AG09319 (cell line): ENCODE measurements at regions not wholly inside any gene's neighbourhood (a gene's known extent, or its start where the extent isn't known, plus 50 kb on each side); places are given as distances from the start of the nearest gene placed in this dataset.

Experiments
- DNase-seq: peaks from one replicate; pipeline ENCODE4 v3.0.0-alpha.2; 2010; ENCODE audit warnings: low read depth; ENCODE audit errors: extremely low read depth
- CTCF ChIP-seq: IDR thresholded peaks from 2 replicates; pipeline ENCODE4 v1.5.1; 2011; ENCODE audit warnings: low read depth, mild to moderate bottlenecking, inconsistent platforms, low read length, moderate library complexity

GRCh38 chr2:167504695-167505094 lies 616.4 kb downstream of the XIRP2 start:
- DNase-seq = no peak
- TF ChIP-seq CTCF = no peak

- DNase-seq = no peak
- no peak for TF ChIP-seq CTCF
These were observed 615.8 kb downstream of the XIRP2 start for GRCh38 chr2:167504061-167504460.

GRCh38 chr2:167501618-167502017 lies 613.3 kb downstream of the XIRP2 start:
- DNase-seq = no peak
- TF ChIP-seq CTCF = no peak

- DNase-seq = no peak
- TF ChIP-seq CTCF = no peak
These were observed 605.6 kb downstream of the XIRP2 start for GRCh38 chr2:167493862-167494261.

GRCh38 chr2:167492486-167492885 lies 604.2 kb downstream of the XIRP2 start:
- DNase-seq = no peak
- TF ChIP-seq CTCF = no peak

- no peak for TF ChIP-seq CTCF
- no peak for DNase-seq
These were observed 603.5 kb downstream of the XIRP2 start for GRCh38 chr2:167491788-167492187.

- DNase-seq = no peak
- no peak for TF ChIP-seq CTCF
These were observed 602.2 kb downstream of the XIRP2 start for GRCh38 chr2:167490455-167490854.

GRCh38 chr2:167489325-167489724 lies 601.0 kb downstream of the XIRP2 start:
- no peak for TF ChIP-seq CTCF
- DNase-seq = no peak
